ENCODE measurements at regions not wholly inside any gene's neighbourhood (a gene's known extent, or its start where the extent isn't known, plus 50 kb on each side); places are given as distances from the start of the nearest gene placed in this dataset.

DNA sequence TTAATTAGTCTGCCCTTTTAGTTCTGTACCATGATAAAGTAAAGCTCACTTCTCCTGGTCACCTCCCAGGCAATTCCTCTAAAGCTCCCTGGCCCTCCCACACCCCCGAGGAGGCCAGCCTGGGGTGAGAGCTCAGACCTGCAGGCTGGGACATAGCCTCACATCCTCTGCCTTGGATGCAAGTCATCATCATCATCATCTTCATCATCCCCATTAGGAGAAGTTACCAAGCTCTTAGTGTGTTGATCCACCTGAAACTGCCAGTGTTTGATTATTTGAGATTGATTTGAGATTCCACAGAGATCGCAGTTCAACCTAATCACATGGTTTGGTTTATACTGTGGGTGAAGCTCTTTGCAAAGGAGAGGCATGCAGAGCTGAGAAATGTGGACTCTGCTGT, 197.5 kb downstream of the CYLD start:
- TF ChIP-seq, protein P1, sequence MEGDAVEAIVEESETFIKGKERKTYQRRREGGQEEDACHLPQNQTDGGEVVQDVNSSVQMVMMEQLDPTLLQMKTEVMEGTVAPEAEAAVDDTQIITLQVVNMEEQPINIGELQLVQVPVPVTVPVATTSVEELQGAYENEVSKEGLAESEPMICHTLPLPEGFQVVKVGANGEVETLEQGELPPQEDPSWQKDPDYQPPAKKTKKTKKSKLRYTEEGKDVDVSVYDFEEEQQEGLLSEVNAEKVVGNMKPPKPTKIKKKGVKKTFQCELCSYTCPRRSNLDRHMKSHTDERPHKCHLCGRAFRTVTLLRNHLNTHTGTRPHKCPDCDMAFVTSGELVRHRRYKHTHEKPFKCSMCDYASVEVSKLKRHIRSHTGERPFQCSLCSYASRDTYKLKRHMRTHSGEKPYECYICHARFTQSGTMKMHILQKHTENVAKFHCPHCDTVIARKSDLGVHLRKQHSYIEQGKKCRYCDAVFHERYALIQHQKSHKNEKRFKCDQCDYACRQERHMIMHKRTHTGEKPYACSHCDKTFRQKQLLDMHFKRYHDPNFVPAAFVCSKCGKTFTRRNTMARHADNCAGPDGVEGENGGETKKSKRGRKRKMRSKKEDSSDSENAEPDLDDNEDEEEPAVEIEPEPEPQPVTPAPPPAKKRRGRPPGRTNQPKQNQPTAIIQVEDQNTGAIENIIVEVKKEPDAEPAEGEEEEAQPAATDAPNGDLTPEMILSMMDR (IDR thresholded peaks at IDR 0.05): no peak
- TF ChIP-seq POLR2A (IDR thresholded peaks at IDR 0.05) (no peak), EP300 (IDR thresholded peaks at IDR 0.05) (no peak), POLR2AphosphoS5 (IDR thresholded peaks at IDR 0.05) (no peak)
